Mucosa of stomach (tissue), 1 donor: ENCODE measurements at regions not wholly inside any gene's neighbourhood (a gene's known extent, or its start where the extent isn't known, plus 50 kb on each side); places are given as distances from the start of the nearest gene placed in this dataset.
"Not testable (repeated sequence)": the region's sequence is repeated elsewhere in the genome, so short reads cannot be mapped to it uniquely, and the experiment has no call there.

Source experiments
- H3K27me3 ChIP-seq: one replicate; pipeline ENCODE4 v1.7.0; 2013; ENCODE audit warnings: mild to moderate bottlenecking, low read length; ENCODE audit not compliant: control insufficient read depth, insufficient read depth
- H3K36me3 ChIP-seq: one replicate; pipeline ENCODE4 v1.7.0; 2013; ENCODE audit warnings: low read length; ENCODE audit not compliant: control insufficient read depth, insufficient read depth
- H3K4me1 ChIP-seq: one replicate; pipeline ENCODE4 v1.7.0; 2013; ENCODE audit warnings: mild to moderate bottlenecking, low read length; ENCODE audit not compliant: control insufficient read depth, insufficient read depth
- H3K4me3 ChIP-seq: one replicate; pipeline ENCODE4 v1.7.0; 2013; ENCODE audit warnings: low read length
- H3K9ac ChIP-seq: one replicate; pipeline ENCODE4 v1.7.0; 2013; ENCODE audit warnings: mild to moderate bottlenecking, low read length, moderate library complexity
- H3K9me3 ChIP-seq: one replicate; pipeline ENCODE4 v1.7.0; 2013; ENCODE audit warnings: mild to moderate bottlenecking, low read length, moderate library complexity; ENCODE audit not compliant: control insufficient read depth
- donor health status: Pancreatic carcinoma.

DNA sequence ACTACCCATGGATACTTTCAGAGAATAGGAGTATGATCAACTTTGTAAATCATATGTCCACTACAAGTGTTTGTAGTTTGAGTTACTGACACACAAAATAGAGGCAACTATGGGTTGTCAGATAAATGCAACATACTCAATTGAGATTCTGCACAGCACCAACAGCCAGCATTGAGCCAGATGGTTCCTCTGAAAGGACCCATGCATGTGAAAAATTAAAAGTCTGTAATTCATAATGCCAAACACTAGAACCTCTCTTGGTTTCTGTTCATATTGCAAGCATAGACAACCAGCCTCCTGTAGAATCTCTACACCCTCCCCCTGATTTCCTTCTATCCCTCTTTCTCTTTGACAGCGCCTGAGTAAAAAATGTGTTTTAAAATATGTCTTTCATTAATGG lies 831.0 kb downstream of the C12orf50 start:
- Histone ChIP-seq H3K4me3 (no peak overlapping the region), H3K27me3 (no peaks in the 10 kb centered on the region), H3K9me3 (no peaks in the 10 kb centered on the region), H3K9ac (no peak overlapping the region), H3K36me3 (no peaks in the 10 kb centered on the region), H3K4me1 (no peaks in the 10 kb centered on the region)

DNA sequence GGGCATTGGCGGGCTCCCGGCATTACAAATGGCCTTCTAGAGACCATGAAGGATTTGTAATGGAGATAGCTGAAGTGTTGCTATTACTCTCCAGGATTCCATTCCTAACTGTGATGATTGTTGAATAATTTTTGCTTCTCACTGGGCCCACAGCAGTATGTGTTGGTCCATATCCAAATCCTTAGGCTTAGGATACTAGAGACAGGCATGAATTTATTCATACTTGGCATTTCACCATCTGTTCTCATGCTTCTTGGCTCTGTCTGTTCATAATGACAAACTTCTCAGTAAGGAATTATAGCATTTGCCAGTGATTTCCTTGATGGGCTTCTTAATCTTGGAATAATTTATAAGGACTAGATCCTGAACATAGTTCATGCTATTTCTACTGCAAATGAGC lies 832.9 kb downstream of the C12orf50 start:
- H3K27me3 ChIP-seq: no peaks in the 10 kb centered on the region
- no peak overlapping the region for H3K4me3 ChIP-seq
- H3K9me3 ChIP-seq: no peaks in the 10 kb centered on the region
- no peaks in the 10 kb centered on the region for H3K36me3 ChIP-seq
- no peaks in the 10 kb centered on the region for H3K4me1 ChIP-seq
- H3K9ac ChIP-seq: no peak overlapping the region

- not testable (repeated sequence) for H3K9me3 ChIP-seq, H3K4me3 ChIP-seq, H3K36me3 ChIP-seq, H3K27me3 ChIP-seq, H3K4me1 ChIP-seq, H3K9ac ChIP-seq
Measured at GRCh38 chr12:87194389-87194788, 834.8 kb downstream of the C12orf50 start.

GRCh38 chr12:87185367-87185766 lies 843.8 kb downstream of the C12orf50 start:
- Histone ChIP-seq H3K27me3 (no peaks in the 10 kb centered on the region), H3K36me3 (no peaks in the 10 kb centered on the region), H3K4me1 (no peaks in the 10 kb centered on the region), H3K4me3 (no peak overlapping the region), H3K9ac (no peak overlapping the region), H3K9me3 (no peaks in the 10 kb centered on the region)

GRCh38 chr12:87182696-87183233 lies 846.4 kb downstream of the C12orf50 start:
- no peaks in the 10 kb centered on the region for H3K4me1 ChIP-seq
- H3K9ac ChIP-seq: no peak overlapping the region
- H3K9me3 ChIP-seq: no peaks in the 10 kb centered on the region
- no peak overlapping the region for H3K4me3 ChIP-seq
- H3K27me3 ChIP-seq: no peaks in the 10 kb centered on the region
- H3K36me3 ChIP-seq: no peaks in the 10 kb centered on the region

DNA sequence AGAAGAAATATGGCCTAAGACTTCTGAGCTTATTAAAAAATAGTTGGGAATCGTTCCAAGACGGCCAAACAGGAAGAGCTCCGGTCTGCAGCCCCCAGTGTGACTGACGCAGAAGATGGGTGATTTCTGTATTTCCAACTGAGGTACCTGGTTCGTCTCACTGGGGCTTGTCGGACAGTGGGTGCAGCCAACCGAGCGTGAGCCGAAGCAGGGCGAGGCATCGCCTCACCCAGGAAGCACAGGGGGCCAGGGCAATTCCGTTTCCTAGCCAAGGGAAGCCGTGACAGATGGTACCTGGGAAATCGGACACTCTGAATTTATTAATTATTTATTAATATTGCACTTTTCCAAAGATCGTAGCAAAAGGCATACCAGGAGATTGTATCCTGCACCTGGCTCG lies 857.8 kb downstream of the C12orf50 start:
- Histone ChIP-seq H3K9me3 (no peaks in the 10 kb centered on the region), H3K27me3 (no peaks in the 10 kb centered on the region), H3K4me1 (no peaks in the 10 kb centered on the region), H3K4me3 (no peak overlapping the region), H3K36me3 (no peaks in the 10 kb centered on the region), H3K9ac (no peak overlapping the region)

GRCh38 chr12:87169010-87169409 lies 860.2 kb downstream of the C12orf50 start:
- Histone ChIP-seq H3K9ac (no peak overlapping the region), H3K36me3 (no peaks in the 10 kb centered on the region), H3K4me1 (no peaks in the 10 kb centered on the region), H3K27me3 (no peaks in the 10 kb centered on the region), H3K4me3 (no peak overlapping the region), H3K9me3 (no peaks in the 10 kb centered on the region)

- H3K9me3 ChIP-seq: no peaks in the 10 kb centered on the region
- H3K4me3 ChIP-seq: no peak overlapping the region
- no peaks in the 10 kb centered on the region for H3K27me3 ChIP-seq
- no peak overlapping the region for H3K9ac ChIP-seq
- H3K36me3 ChIP-seq: no peaks in the 10 kb centered on the region
- H3K4me1 ChIP-seq: no peaks in the 10 kb centered on the region
Measured at GRCh38 chr12:87165733-87166375, 863.3 kb downstream of the C12orf50 start.

- H3K9me3 ChIP-seq: no peaks in the 10 kb centered on the region
- H3K27me3 ChIP-seq: no peaks in the 10 kb centered on the region
- H3K36me3 ChIP-seq: no peaks in the 10 kb centered on the region
- H3K4me1 ChIP-seq: no peaks in the 10 kb centered on the region
- H3K9ac ChIP-seq: no peak overlapping the region
- H3K4me3 ChIP-seq: no peak overlapping the region
Measured at GRCh38 chr12:87163122-87163521, 866.1 kb downstream of the C12orf50 start.

- no peaks in the 10 kb centered on the region for H3K4me1 ChIP-seq
- no peak overlapping the region for H3K9ac ChIP-seq
- no peak overlapping the region for H3K4me3 ChIP-seq
- no peaks in the 10 kb centered on the region for H3K9me3 ChIP-seq
- H3K27me3 ChIP-seq: no peaks in the 10 kb centered on the region
- H3K36me3 ChIP-seq: no peaks in the 10 kb centered on the region
Measured at GRCh38 chr12:87160848-87161601, 868.2 kb downstream of the C12orf50 start.

DNA sequence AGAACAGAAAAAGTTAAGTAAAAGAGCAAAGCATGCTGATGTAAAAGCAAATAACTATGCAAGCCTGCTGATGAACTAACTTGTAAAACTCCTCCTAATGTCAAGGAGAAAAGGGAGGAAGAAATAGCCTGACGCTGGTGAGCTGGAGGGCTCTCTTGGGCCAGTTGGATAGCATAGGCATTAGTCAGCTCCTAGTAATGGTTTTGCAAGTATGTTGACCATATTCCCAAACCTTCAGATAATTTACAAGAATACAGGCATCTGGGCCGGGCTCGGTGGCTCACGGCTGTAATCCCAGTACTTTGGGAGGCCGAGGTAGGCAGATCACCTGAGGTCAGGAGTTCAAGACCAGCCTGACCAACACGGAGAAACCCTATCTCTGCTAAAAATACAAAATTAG lies 871.4 kb downstream of the C12orf50 start:
- Histone ChIP-seq H3K36me3 (no peaks in the 10 kb centered on the region), H3K9ac (no peak overlapping the region), H3K4me3 (no peak overlapping the region), H3K27me3 (no peaks in the 10 kb centered on the region), H3K4me1 (no peaks in the 10 kb centered on the region), H3K9me3 (no peaks in the 10 kb centered on the region)

DNA sequence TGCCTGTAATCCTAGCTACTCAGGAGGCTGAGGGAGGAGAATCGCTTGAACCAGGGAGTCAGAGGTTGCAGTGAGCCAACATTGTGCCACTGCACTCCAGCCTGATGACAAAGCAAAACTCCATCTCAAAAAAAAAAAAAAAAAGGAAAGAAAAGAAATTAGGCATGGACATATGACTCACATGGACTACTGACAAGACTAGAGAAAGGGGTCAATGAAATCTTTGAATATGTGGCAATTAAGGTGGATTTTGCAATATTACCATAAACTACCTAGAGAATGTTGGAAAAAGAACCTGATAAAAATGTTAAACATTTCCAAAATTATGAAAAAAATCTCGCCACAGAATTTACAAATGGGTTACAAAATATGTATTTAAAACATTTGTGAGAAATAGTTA lies 873.6 kb downstream of the C12orf50 start:
- H3K27me3 ChIP-seq: no peaks in the 10 kb centered on the region
- no peaks in the 10 kb centered on the region for H3K4me1 ChIP-seq
- H3K9ac ChIP-seq: no peak overlapping the region
- H3K4me3 ChIP-seq: no peak overlapping the region
- H3K36me3 ChIP-seq: no peaks in the 10 kb centered on the region
- no peaks in the 10 kb centered on the region for H3K9me3 ChIP-seq
